Keratinocyte (primary cell): ENCODE measurements at regions not wholly inside any gene's neighbourhood (a gene's known extent, or its start where the extent isn't known, plus 50 kb on each side); places are given as distances from the start of the nearest gene placed in this dataset.

Experiments
- CTCF ChIP-seq, 3 experiments: IDR thresholded peaks in 1 of 3; conservative IDR thresholded peaks in 1 of 3; optimal IDR thresholded peaks in 1 of 3; 2 replicates in 2 of 3; 3 replicates in 1 of 3; pipeline versions ENCODE3 to v1.5.1; 2011; ENCODE audit warnings: low read length in 3 of 3, mild to moderate bottlenecking in 3 of 3, moderate library complexity in 2 of 3, control low read depth in 1 of 3, inconsistent platforms in 1 of 3; ENCODE audit not compliant: insufficient read depth in 2 of 3; ENCODE audit errors: extremely low read depth in 1 of 3
- EZH2 ChIP-seq: IDR thresholded peaks from one replicate; pipeline ENCODE4 v1.6.1; 2012; ENCODE audit warnings: inconsistent platforms, mild to moderate bottlenecking, low read length, moderate library complexity

- no peak for TF ChIP-seq CTCF (optimal IDR thresholded peaks at IDR 0.05 in 1 of 3, IDR thresholded peaks at IDR 0.05 in 1 of 3, conservative IDR thresholded peaks at IDR 0.05 in 1 of 3; ENCODE audit: extremely low read depth in 1 of 3, insufficient read depth in 2 of 3, low read length in 3 of 3)
- TF ChIP-seq EZH2: no peak
Measured at GRCh38 chr11:28962502-28962901, 854.3 kb downstream of the METTL15 start.
